ENCODE measurements at regions not wholly inside any gene's neighbourhood (a gene's known extent, or its start where the extent isn't known, plus 50 kb on each side); places are given as distances from the start of the nearest gene placed in this dataset.

DNA sequence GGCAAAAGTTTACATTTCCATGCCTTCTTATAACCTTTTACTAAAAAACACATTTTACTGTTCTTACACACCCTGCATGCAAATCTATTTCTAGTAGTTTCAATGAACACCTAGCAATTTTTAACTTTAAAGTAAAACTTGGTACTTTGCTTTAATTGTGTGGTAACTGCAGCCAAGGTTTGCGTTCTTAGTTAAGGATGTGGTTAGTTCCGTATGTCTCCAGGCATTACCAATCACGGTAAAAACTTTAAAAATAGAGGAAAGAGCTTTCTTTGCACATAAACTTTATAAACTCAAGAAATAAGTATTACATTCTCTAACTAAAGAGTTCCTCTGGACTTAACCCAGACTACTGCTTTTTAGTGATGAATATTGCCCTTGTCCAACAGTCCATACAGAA is 795.2 kb downstream of the SLC16A7 start:
- TF ChIP-seq, protein P1, sequence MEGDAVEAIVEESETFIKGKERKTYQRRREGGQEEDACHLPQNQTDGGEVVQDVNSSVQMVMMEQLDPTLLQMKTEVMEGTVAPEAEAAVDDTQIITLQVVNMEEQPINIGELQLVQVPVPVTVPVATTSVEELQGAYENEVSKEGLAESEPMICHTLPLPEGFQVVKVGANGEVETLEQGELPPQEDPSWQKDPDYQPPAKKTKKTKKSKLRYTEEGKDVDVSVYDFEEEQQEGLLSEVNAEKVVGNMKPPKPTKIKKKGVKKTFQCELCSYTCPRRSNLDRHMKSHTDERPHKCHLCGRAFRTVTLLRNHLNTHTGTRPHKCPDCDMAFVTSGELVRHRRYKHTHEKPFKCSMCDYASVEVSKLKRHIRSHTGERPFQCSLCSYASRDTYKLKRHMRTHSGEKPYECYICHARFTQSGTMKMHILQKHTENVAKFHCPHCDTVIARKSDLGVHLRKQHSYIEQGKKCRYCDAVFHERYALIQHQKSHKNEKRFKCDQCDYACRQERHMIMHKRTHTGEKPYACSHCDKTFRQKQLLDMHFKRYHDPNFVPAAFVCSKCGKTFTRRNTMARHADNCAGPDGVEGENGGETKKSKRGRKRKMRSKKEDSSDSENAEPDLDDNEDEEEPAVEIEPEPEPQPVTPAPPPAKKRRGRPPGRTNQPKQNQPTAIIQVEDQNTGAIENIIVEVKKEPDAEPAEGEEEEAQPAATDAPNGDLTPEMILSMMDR (conservative IDR thresholded peaks at IDR 0.05; ENCODE audit: low read length), result no peak
- TF ChIP-seq EZH2phosphoT487 (IDR thresholded peaks at IDR 0.05; ENCODE audit: borderline replicate concordance, low read depth, low read length), result no peak

Data from OCI-LY7 (cell line).